GM12892 (cell line): ENCODE measurements at regions not wholly inside any gene's neighbourhood (a gene's known extent, or its start where the extent isn't known, plus 50 kb on each side); places are given as distances from the start of the nearest gene placed in this dataset.

ENCODE experiments used
- POLR2A ChIP-seq: IDR thresholded peaks from 2 replicates; pipeline ENCODE4 v1.6.1; 2011; ENCODE audit warnings: low read depth, low read length, control low read depth
- POLR2AphosphoS5 ChIP-seq: IDR thresholded peaks from 2 replicates; pipeline ENCODE4 v1.6.1; 2011; ENCODE audit warnings: low read depth, low read length, control low read depth

DNA sequence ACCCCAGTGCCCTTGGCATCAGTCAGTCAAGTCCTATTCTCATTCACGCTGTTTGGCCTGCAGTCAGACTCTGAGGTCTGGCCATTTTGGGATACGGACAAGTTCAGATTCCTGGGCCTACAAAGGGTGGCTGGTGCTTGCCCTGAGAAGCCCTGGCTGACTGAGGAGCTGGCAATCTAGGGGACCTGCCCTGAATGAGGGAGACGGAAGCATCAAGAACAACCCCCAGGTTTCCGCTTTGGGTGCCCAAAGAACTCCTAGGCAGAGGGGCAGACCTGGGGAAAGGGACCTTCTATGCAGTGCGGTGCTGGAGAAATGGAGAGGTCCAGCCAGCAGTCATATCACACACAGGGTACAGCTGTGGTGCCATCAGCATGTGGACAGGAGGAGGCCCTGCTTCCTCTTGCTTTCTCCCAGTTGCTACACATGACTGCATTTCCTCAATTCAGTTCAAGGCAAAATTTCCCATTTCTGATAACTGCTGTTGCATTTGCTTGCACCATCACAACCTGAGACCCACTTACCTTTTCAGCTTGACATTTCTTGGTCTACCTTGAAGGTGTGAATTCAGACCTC, 70.9 kb upstream of the LGALSL start:
- no peak for TF ChIP-seq POLR2A
- no peak for TF ChIP-seq POLR2AphosphoS5
